Activated CD4-positive, alpha-beta T cell treated with anti-CD3 and anti-CD28 coated beads, Interleukin-2, amount 50 U/mL, for 4 hours (primary cell): ENCODE measurements at regions not wholly inside any gene's neighbourhood (a gene's known extent, or its start where the extent isn't known, plus 50 kb on each side); places are given as distances from the start of the nearest gene placed in this dataset.
A peak's percentile ranks its signal among the peaks of the same experiment; 100 is the strongest.
"Not testable (repeated sequence)": the region's sequence is repeated elsewhere in the genome, so short reads cannot be mapped to it uniquely, and the experiment has no call there.

ENCODE experiments used
- DNase-seq, 2 experiments: peaks; one replicate each; pipeline ENCODE4 v3.0.0-alpha.2; 2020

DNA sequence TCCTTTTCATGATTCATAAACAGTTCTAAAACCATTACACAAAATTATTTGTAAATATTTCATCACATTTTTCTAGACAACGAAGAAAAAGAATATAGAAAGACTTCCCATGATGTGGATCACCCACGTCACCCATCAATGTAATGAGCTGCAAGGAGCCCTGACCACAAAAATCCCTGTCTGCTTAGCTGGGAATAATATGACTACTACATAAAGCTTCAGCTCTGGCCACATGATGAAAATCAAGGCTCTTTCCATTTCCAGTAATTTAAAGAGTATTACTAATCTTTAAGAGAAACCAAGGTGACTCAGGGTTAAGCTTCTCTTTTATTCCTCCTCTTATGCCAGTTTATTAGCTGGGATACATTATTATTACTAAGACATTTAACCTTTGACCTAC is 180.8 kb upstream of the CACNA2D1 start:
- no peak for DNase-seq

DNA sequence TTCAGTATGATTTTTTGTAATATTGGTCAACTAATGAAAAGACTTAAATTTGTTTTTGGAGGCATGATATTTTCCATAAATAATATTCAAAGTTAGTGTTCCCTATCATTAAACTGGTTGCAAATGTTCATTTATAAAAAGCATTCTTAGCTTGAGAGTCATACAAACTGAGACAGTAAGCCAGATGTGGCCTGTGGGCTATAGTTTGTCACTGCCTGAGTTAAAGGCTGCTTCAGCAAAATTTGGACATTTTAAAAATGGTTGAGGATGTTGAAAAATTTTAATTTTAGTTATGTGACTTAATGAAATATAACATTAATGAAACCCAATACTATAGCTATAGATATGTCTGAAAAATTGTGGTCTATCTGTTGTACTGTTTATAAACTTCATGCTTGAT is 180.2 kb upstream of the CACNA2D1 start:
- no peak for DNase-seq

DNA sequence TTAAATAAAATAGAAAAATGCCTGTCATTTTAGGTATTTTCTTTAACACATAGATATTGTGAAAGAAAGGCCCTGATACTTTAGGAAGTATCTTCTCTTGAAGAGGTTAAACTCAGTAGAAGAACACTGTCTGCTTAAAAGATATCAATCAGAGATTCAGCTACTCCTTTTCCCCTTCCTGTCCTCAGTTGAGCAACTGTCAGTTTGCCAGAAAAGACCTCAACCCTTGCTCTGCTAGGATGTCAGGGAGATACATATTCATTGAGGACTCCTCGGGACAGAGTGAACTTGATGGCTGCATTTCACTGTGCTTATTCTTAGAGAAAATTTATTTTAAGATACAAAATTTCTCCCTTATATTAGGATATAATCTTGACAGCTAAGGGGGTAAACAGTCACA is 173.6 kb upstream of the CACNA2D1 start:
- DNase-seq, result no peak

DNA sequence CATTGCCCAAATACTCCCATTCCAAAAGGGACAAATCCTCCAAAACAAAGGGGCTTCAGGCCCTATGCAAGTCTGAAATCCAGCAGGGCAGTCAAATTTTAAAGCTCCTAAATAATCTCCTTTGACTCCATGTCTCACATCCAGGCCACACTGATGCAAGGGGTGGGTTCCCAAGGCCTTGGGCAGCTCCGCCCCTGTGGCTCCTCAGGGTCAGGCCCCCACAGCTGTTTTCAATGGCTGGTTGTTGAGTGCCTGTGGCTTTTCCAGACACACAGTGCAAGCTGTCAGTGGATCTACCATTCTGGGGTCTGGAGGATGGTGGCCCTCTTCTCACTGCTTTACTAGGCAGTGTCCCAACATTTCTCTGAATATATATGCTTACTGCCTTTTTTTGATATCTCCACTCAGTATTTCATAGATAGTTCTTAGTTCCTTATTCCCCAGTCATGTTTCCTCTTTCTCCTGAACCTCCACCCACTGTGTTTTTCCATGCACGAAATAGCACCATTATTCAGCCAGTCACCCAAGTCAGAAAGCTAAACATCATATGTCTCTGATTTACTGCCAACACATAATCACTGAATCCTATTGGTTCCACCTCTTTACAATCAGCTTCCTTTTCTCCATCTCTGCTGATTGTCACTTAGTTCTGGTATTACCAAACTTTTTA is 172.6 kb upstream of the CACNA2D1 start:
- no peak for DNase-seq

DNA sequence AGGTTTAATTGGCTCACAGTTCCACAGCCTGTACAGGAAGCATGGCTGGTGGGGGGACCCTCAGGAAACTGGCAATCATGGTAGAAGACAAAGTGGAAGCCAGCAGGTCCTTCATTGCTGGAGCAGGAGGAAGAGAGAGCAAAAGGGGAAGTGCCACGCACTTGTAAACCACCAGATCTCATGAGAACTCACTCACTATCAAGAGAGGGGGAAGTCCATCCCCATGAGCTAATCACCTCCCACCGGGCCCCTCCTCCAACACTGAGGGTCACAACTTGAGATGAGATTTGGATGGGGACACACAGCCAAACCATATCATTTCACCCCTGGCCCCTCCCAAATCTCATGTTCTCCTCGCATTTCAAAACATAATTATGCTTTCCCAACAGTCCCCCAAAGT is 171.9 kb upstream of the CACNA2D1 start:
- DNase-seq, result no peak

DNA sequence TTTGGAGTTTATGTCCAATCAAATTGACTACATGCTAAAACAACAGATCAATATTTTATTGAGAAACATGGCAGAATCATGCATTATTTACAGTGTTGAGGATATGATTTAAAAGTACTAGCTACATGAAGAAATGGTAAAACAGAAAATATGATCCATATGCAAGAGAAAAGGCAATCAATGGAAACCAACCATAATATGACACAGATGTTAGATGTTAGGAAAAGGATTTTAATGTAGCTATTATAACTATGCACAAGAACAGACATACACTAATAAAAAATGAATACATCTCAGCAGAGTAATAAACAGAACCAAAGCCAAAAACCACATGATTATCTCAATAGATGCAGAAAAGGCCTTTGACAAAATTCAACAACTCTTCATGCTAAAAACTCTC is 166.2 kb upstream of the CACNA2D1 start:
- no peak for DNase-seq

DNA sequence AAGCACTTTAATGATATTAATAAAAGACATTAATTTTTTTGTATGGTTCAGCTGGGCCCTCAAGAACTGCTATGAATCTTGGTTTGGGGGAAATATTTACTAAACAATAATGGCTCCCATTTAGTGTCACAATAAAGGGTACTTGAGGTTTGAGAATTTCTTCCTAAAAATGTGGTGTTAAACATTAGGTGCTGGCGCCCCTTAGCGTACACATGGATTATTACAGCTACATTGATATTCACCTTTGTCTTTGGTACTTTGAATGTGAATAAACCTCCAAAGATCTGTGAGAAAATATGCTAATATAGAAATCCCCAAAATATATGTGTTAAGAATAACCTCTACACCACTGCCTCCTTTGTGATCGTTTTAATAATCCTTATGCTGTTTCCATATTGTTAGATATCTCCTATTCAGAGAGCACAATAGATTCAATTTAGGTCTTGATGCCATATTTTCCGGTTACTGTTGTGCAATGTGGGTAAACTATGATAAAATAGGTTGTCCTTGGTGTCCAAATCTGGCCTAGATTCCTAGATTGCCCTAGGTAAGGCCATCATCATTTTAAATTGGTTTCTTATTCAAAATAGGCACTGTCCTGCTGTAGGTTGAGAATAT is 161.8 kb upstream of the CACNA2D1 start:
- no peak for DNase-seq

DNA sequence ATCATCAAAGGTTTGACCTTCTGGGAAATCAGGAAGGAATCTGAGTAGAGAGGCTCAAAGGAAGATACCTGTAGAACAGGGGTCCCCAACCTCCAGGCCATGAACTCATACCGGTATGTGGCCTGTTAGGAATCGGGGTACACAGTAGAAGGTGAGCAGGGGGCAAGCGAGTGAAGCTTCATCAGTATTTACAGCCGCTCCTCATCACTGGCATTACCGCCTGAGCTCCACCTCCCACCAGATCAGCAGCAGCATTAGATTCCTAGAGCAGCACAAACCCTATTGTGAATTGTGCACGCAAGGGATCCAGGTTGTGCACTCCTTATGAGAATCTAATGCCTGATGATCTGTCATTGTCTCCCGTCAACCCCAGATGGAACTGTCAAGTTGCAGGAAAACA is 158.5 kb upstream of the CACNA2D1 start:
- DNase-seq, result no peak

DNA sequence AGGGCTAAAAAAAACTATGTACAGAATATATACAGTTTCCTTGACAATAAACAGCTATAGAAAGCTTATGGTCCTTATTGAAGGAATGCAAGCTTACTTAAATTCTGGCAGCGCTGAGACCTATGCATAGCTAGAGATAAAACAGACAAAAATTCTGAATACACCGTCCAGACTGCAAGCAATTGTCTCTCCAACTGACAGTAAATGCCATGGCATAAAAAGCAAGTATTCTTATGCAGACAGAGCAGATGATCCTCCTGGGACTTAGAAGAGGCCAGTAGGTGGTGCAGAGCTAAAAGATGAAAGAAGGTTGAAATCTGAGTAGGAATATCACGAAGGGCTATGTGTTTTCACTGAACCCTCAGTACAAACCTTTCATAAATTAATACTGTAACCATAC is 157.0 kb upstream of the CACNA2D1 start:
- DNase-seq, result no peak

DNA sequence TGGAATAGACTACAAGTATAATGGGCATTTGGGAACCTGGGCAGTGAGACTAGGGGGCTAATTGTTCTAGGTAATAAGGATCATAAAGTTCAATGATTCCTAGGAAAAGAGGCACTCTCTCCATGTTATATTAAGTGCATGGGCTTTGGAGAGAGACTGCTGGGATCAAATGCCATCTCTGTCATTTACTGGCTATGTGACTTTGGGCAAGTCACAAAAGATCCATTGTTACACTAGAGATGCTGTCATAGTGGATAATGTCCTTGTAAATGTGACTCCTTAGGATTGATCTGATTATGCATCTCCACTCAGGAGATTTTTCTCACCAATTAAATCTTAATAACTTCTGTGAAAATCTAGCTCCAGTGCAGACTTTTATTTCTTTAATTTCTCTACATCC is 156.3 kb upstream of the CACNA2D1 start:
- DNase-seq, result no peak

DNA sequence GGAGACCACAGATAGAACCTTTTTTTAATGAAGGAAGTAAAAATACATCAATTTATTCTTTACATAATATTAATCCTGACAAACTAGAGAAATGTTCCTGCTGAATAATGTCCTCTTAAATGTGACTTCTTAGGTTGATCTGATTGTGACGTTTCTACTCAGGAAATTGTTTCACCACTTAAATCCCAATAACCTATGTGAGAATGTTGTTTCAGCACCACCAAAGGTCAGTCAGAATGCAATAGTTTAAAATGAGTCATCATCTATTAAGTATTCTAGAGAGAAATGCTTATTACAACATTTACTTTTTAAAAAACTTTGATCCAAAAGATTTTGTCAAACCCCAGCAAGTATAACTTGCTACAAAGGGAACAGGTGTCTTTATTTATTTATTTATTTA is 155.4 kb upstream of the CACNA2D1 start:
- no peak for DNase-seq

DNA sequence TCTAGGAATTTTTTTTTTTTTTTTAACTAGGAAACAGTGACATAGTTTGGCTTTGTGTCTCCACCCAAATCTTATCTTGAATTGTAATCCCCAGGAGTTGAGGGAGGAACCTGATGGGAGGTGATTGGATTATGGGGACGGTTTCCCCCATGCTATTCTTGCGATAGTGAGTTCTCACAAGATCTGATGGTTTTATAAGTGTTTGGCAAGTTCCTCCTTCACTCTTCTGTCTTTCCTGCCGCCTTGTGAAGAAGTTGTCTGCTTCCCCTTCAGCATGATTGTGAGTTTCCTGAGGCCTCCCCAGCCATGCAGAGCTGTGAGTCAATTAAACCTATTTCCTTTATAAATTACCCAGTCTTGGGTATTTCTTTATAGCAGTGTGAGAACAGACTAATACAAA is 152.2 kb upstream of the CACNA2D1 start:
- not testable (repeated sequence) for DNase-seq

DNA sequence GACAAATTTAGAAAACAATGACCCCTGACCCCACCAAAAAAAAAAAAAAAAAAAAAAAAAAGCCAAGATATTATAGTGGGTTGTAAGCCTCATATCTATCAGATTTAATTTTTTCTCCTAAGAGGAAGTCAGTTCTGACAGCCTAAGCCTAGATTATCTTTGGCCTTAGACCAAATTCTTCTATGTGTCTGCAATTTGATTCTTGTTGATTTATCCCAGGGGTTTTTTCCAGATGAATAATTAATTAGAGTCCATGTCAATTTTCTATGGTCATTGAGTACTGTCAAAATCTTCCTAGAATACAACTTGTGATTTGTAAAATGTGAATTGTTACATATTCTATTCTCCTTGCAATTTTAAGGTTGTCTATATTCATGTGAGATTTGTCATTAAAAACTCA is 151.6 kb upstream of the CACNA2D1 start:
- no peak for DNase-seq

DNA sequence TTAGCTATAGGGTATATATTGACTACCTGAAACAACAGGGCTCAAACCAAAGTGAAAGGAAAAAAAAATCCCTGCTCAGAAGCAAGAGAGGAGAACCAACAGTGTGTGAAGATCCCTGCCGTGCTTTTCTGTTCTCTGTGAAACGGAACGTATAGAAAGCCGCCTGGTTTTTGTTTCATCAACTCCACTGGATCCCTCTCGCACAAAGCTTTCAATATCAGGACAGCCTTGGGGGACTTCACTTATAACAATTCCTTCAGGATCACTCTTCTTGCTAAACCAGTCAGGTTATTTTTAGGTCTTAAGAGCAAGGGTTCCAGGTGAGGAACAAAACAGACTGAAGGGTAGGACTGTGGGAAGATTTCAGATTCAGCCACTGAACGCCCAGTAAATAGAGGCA is 151.1 kb upstream of the CACNA2D1 start:
- no peak for DNase-seq

DNA sequence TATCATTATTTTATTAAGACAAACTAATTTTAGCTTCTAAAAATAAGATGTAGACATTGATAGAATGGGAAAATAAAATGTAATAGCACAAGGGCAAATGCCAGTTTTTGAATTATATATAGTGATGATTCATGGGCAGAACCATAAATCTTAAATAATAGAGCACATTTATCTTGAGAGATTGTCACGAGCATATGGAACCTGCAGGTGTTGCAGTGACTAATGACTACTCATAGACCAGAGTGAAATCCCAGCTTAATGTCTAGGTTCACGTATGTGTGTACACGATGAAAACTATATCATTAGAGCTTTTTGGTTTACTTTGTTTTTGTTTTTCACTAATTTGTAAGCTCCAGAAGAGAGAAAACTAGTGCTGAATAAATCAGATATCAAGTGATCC is 150.2 kb upstream of the CACNA2D1 start:
- no peak for DNase-seq

DNA sequence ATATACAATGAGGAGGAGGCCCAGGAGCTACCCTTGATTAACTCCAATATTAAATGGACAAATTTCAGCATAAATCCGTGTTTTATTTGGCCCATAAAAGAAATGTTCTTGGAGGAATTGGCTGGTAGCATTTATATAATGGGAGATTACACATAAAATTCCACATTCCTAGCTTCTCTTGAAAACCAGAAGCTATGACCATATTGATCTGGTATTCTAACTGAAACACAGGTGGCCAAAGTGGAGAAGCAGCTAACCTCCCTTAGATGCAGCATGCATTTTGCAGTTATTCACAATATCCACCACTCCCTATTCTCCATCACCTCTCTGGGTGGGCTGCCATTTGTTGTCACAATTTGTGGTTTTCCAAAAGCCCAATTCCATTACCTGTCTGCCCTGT is 148.8 kb upstream of the CACNA2D1 start:
- DNase-seq, result no peak

DNA sequence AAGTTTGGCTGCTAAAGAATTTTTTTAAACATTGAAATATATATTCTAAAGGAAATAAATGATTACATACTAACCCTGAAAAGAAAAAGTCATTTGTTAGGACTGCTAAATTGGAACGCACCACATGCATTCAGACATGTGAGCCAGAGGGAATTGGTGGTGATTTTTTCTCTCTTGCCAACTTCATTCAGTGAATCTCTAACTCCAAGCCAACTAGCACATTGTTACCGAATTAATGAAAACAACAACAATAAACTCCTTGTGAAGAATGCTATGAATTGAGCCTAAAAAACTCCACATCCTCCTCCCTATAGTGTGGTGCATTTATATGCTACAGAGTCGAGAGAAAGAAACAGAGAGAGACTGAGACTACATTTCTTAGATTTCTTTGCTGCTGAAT is 135.5 kb upstream of the CACNA2D1 start:
- no peak for DNase-seq

DNA sequence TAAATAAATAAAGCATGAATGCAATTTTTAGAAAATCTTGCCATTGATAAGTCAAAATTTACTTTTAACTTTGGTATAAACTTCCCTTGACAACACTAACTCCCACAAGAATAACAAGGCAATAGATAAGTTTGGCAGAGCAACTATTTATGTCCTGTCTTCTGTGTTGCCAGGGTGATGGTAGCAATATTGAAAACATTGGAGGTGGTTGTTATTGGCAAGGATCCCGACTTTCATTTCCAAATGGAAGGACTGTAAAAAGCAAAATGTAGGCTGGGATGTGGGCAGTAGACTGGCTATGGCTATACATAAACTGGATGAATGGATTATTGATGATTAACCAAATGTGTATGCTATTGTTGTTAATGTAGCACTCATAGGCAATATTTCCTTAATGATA is 134.9 kb upstream of the CACNA2D1 start:
- no peak for DNase-seq

DNA sequence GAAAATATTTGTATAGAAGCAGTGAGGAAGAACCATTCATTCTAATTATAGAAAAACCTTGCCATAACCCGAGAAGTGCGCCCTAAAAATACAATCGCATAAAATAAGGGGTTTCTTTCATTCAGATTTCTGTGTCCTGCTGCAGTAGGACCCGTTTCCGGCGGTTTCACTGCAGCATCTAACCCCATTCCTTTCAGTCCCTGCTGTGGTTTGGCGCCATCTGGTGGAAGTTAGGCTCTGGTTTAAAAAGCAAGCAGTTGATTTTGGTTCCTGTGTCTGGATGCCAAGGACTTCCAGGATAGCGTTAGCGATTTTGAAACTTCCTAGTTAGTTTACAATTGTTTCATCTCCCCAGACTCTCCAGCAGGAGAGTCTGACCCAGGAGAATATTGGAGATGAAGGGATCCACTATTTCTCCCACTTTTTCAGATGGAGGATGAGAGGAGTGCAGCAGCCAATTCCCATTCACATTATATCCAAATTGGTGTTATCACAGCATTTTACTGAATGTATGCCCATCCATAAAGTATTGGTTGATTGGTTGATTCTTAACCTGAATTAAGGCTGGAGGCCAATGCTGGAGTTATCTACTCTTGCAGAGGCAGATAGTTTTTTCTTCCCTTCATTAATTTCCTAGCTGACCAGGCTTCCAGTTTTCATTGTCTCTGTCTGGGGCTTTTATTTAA is 128.8 kb upstream of the CACNA2D1 start:
- peak; percentile 31 to 48 for DNase-seq

DNA sequence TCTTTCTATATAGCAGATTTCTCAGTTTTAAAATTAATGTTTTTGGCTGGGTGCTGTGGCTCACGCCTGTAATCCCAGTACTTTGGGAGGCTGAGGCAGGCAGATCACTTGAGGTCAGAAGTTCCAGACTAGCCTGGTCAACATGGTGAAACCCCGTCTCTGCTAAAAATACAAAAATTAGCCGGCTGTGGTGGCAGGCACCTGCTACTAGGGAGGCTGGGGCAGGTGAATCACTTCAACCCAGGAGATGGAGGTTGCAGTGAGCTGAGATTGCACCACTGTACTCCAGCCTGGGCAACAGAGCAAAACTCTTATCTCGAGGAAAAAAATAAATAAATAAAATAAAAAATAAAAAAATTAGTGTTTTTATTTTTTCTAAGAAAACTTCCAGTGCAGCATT is 127.5 kb upstream of the CACNA2D1 start:
- not testable (repeated sequence) for DNase-seq

DNA sequence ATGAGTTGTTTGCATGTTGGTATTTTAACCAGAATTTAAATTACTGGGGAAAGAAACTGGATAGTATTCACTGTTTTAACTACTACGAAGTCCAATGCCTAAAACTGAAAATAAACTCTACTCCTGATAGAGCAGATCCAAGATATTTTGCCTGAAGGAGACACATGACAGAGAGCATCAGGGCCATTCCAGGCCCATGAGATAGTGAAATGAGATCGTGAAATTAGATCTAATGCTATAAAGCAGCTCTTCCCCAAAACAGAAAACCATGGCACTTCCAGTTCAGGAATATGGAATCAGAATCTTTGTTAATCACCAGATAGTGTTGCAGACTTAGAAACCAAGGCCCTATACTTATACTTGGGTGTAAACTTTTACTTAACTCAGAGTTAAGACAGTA is 124.3 kb upstream of the CACNA2D1 start:
- no peak for DNase-seq

DNA sequence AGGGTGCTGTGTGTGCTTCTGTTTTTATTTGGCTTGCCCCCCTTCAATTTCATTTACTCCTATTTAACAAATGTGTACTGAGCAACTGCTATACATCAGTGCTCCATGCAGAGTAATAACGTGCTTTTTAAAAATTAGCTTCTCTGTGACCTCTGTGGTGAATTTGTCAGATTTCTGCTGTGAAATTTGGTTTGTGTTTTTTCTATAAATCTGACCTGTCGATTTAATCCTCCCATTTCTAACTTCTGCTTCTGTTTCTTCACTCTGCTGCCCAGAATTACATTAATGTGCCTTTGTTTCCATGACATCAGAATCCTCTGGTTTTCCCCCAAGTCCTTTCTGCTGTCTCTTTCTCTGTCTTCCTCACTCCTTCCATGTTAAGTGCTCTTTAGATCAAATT is 123.8 kb upstream of the CACNA2D1 start:
- DNase-seq, result no peak

DNA sequence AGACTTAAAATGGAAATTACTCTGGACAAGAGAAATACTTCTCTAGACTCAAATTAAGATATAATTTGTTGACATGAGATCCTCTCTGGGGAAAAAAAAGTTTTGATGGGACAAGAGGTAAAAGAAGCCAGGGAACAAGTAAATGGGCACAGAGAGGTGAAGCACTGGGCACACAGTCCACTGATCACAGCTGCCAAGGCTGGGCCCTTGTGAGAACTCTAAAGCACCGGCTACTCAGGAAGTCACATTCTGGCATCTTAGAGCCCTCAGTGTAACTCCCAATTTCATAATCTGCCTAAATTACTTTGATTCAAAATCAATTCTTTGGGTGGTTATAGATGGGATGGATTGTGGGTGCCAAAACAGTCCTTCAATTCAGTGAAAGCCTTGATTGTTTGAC is 123.2 kb upstream of the CACNA2D1 start:
- DNase-seq, result no peak

DNA sequence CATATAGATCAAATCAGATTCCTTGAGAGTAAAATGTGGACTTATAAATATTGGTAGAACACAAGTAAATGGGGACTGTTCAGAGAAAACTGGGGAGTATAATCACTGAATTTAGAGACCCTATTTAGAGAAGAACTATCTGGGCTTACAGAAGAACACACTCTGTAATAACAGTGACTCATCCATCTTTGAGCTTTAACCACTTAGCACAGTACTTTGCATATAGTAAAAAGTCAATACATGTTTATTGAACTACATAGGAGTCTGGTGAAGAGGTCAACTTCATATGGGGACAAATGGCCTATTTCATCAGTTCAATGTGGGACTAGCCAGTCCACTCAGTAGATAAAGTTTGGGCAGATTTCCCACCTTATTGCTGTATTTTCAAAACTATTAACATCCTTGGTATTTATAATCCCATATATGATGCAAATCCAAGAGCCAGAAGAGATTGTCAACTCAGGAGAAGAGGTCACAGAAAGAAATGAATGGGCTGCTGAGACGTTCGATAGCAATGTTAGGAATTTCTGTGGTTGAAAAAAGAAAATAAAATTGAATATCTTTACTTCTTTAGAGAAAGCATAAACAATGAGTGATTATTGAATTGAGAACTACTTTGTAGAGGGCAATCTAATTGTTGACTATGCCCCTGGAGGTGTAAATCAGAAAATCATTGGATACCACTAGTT is 119.3 kb upstream of the CACNA2D1 start:
- DNase-seq, result no peak
